HCT116 (cell line): ENCODE measurements at regions not wholly inside any gene's neighbourhood (a gene's known extent, or its start where the extent isn't known, plus 50 kb on each side); places are given as distances from the start of the nearest gene placed in this dataset.

Experiments
- ATAC-seq: fragments of 200-7000 bp; cut with Tn5 transposase; 2 replicates; pipeline ENCODE4 v1.9.1; 2020; ENCODE audit warnings: mild to moderate bottlenecking, moderate library complexity
- BruUV-seq: library from RNA; stranded (reverse); fragments of 400-500 nt; replicated peaks from 2 replicates; lab custom pipeline; 2021; lab: Mats Ljungman, UMichigan
- CTCF ChIA-PET: fragments of 300-600 bp; sonication (Branson Sonifier 250); formaldehyde crosslinking; loops from one replicate; lab custom pipeline; 2021; ENCODE audit warnings: antibody characterized with exemption; lab: Charles Lee
- POLR2A ChIA-PET: fragments of 300-600, 350-600 bp; sonication (Branson Sonifier 250); formaldehyde crosslinking; loops from one replicate; lab custom pipeline; 2021; ENCODE audit warnings: antibody characterized with exemption; lab: Charles Lee
- RAD21 ChIA-PET, 2 experiments: fragments of 300-600 bp; sonication (Branson Sonifier 250); formaldehyde crosslinking; loops; one replicate each; lab custom pipeline; 2023; ENCODE audit warnings: low total read pairs in 2 of 2; ENCODE audit not compliant: uncharacterized antibody in 2 of 2, unreplicated experiment in 2 of 2, low non-redundant PET in 1 of 2; lab: Charles Lee
- DNase-seq: peaks from one replicate; pipeline ENCODE4 v3.0.0-alpha.2; 2010; ENCODE audit warnings: low read depth, low spot score
- H2AFZ ChIP-seq: fragments of 200-600 bp; shearing (Covaris generic), sonication (generic); 2 replicates; pipeline ENCODE4 v1.6.1; 2017; ENCODE audit warnings: low read depth, mixed run types, mixed read lengths, antibody characterized with exemption, low read length; ENCODE audit not compliant: poor library complexity, severe bottlenecking
- H3K27ac ChIP-seq: 2 replicates; pipeline ENCODE4 v1.5.1; 2012; ENCODE audit warnings: low read depth, low read length
- H3K27me3 ChIP-seq: fragments of 200-600 bp; sonication (generic); 2 replicates; pipeline ENCODE4 v1.6.1; 2016; ENCODE audit warnings: mixed run types, low read length, mixed read lengths; ENCODE audit not compliant: insufficient read depth
- H3K36me3 ChIP-seq, 2 experiments: fragments of 200-500 bp in 1 of 2; fragments of 200-600 bp in 1 of 2; sonication (Bioruptor generic) in 1 of 2; sonication (generic) in 1 of 2; 2 replicates each; pipeline versions ENCODE4 v1.5.1 to v1.6.1; 2014 to 2016; ENCODE audit warnings: low read length in 2 of 2, inconsistent platforms in 1 of 2, mixed read lengths in 1 of 2, mixed run types in 1 of 2; ENCODE audit not compliant: insufficient read depth in 2 of 2, control insufficient read depth in 1 of 2
- H3K4me1 ChIP-seq, 2 experiments: fragments of 200-600 bp in 1 of 2; sonication (generic) in 1 of 2; 2 replicates each; pipeline versions ENCODE4 v1.5.1 to v1.6.1; 2012 to 2017; ENCODE audit warnings: low read length in 2 of 2, inconsistent platforms in 1 of 2, mild to moderate bottlenecking in 1 of 2, mixed read lengths in 1 of 2, mixed run types in 1 of 2, moderate library complexity in 1 of 2; ENCODE audit not compliant: insufficient read depth in 2 of 2, control insufficient read depth in 1 of 2
- H3K4me2 ChIP-seq: fragments of 200-600 bp; sonication (generic); 2 replicates; pipeline ENCODE4 v1.6.1; 2017; ENCODE audit warnings: mixed run types, low read length, mixed read lengths
- H3K4me3 ChIP-seq, 2 experiments: fragments of 200-600 bp in 1 of 2; sonication (generic) in 1 of 2; replicated peaks in 1 of 2; 2 replicates each; pipeline ENCODE4 v1.5.1; 2011 to 2016; ENCODE audit warnings: low read length in 2 of 2, control low read depth in 1 of 2, low read depth in 1 of 2, mild to moderate bottlenecking in 1 of 2, mixed read lengths in 1 of 2, mixed run types in 1 of 2
- H3K79me2 ChIP-seq: fragments of 200-600 bp; sonication (generic); 2 replicates; pipeline ENCODE4 v1.6.1; 2017; ENCODE audit warnings: mild to moderate bottlenecking, mixed run types, low read length, moderate library complexity, mixed read lengths; ENCODE audit not compliant: insufficient read depth
- H3K9ac ChIP-seq: fragments of 200-600 bp; sonication (generic); 2 replicates; pipeline ENCODE4 v1.6.1; 2016; ENCODE audit warnings: low read length, mixed read lengths
- H3K9me2 ChIP-seq: fragments of 200-600 bp; sonication (generic), shearing (Covaris generic); 2 replicates; pipeline ENCODE4 v1.6.1; 2017; ENCODE audit warnings: mixed run types, mild to moderate bottlenecking, moderate library complexity; ENCODE audit not compliant: insufficient read depth
- H3K9me3 ChIP-seq, 2 experiments: fragments of 200-500 bp in 1 of 2; fragments of 200-600 bp in 1 of 2; sonication (Bioruptor generic) in 1 of 2; sonication (generic) in 1 of 2; 2 replicates each; pipeline ENCODE4 v1.6.1; 2014 to 2017; ENCODE audit warnings: low read length in 2 of 2, mixed read lengths in 2 of 2, inconsistent platforms in 1 of 2, low read depth in 1 of 2, mild to moderate bottlenecking in 1 of 2, mixed run types in 1 of 2, moderate library complexity in 1 of 2; ENCODE audit not compliant: control insufficient read depth in 1 of 2, insufficient read depth in 1 of 2
- H4K20me1 ChIP-seq: fragments of 200-600 bp; sonication (generic), shearing (Covaris generic); 2 replicates; pipeline ENCODE4 v1.6.1; 2017; ENCODE audit warnings: mixed run types, mild to moderate bottlenecking, moderate library complexity; ENCODE audit not compliant: insufficient read depth
- CEBPB ChIP-seq: IDR thresholded peaks from 2 replicates; pipeline ENCODE4 v1.6.1; 2012; ENCODE audit warnings: low read depth
- POLR2AphosphoS5 ChIP-seq: IDR thresholded peaks from 2 replicates; pipeline ENCODE4 v1.6.1; 2011; ENCODE audit warnings: mild to moderate bottlenecking, low read depth, low read length, moderate library complexity
- ZNF274 ChIP-seq: fragments of 200-500 bp; sonication (Bioruptor generic); IDR thresholded peaks from 2 replicates; pipeline ENCODE4 v1.6.1; 2014; ENCODE audit warnings: mild to moderate bottlenecking, low read depth, low read length, inconsistent platforms
- intact Hi-C: fragments of 100-400 bp; cut with micrococcal nuclease; formaldehyde crosslinking; loops from 2 replicates; pipeline ENCODE4 v1.10.0; 2022
- TF ChIP-seq, protein P1 (sequence below): IDR thresholded peaks from 2 replicates; pipeline ENCODE4 v1.6.1; 2011; ENCODE audit warnings: mild to moderate bottlenecking, low read length, moderate library complexity; ENCODE audit not compliant: insufficient replicate concordance; ENCODE audit errors: extremely low read depth

DNA sequence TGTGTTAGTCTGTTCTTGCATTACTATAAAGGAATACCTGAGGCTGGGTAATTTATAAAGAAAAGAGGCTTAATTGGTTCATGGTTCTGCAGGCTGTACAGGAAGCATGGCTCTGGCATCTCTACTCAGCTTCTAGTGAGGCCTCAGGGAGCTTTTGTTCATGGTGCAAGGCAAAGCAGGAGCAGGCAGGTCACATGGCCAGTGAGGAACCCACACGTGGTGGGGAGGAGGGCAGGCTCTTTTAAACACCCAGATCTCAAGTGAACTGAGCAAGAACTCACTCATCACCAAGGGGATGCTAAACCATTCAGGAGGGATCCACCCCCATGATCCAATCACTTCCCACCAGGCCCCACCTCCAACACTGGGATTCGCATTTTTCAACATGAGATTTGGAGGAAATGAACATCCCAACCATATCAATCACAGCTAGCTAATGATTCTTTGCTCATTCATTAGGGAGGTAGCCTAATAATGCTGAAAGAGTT, 51.4 kb upstream of the RAP1A start:
- ChIA-PET CTCF (no interaction called here), POLR2A (no interaction called here), RAD21 (no interaction called here)
- Histone ChIP-seq H3K79me2 (no peaks in the 10 kb centered on the region), H3K4me1 (peaks cover 0 to 16% of the 10 kb centered on the region in 2 experiments; a peak in 2 of 4 replicates), H3K4me3 (no peak overlapping the region), H3K36me3 (no peaks in the 10 kb centered on the region), H3K27ac (no peak overlapping the region), H3K9me3 (no peaks in the 10 kb centered on the region), H4K20me1 (no peaks in the 10 kb centered on the region), H3K4me2 (no peak overlapping the region), H2AFZ (no peak overlapping the region), H3K27me3 (no peaks in the 10 kb centered on the region), H3K9ac (no peak overlapping the region), H3K9me2 (no peaks in the 10 kb centered on the region)
- BruUV-seq = no TSS peak
- intact Hi-C loops = no loop called here
- no peak for TF ChIP-seq CEBPB
- no peak for TF ChIP-seq POLR2AphosphoS5
- no peak for TF ChIP-seq ZNF274
- TF ChIP-seq, protein P1, sequence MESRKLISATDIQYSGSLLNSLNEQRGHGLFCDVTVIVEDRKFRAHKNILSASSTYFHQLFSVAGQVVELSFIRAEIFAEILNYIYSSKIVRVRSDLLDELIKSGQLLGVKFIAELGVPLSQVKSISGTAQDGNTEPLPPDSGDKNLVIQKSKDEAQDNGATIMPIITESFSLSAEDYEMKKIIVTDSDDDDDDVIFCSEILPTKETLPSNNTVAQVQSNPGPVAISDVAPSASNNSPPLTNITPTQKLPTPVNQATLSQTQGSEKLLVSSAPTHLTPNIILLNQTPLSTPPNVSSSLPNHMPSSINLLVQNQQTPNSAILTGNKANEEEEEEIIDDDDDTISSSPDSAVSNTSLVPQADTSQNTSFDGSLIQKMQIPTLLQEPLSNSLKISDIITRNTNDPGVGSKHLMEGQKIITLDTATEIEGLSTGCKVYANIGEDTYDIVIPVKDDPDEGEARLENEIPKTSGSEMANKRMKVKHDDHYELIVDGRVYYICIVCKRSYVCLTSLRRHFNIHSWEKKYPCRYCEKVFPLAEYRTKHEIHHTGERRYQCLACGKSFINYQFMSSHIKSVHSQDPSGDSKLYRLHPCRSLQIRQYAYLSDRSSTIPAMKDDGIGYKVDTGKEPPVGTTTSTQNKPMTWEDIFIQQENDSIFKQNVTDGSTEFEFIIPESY = no peak
- DNase-seq (no peak), ATAC-seq (no peak)
